ENCODE measurements at regions not wholly inside any gene's neighbourhood (a gene's known extent, or its start where the extent isn't known, plus 50 kb on each side); places are given as distances from the start of the nearest gene placed in this dataset.

- Histone ChIP-seq H3K27ac (ENCODE audit: low read length) (no peak overlapping the region), H3K27me3 (replicated peaks; ENCODE audit: insufficient read depth, low read length) (no peaks in the 10 kb centered on the region), H2AFZ (ENCODE audit: low read length) (no peak overlapping the region), H3K4me2 (ENCODE audit: low read depth, low read length) (no peak overlapping the region), H3F3A (ENCODE audit: insufficient read depth, low read length) (no peaks in the 10 kb centered on the region), H4K20me1 (ENCODE audit: insufficient read depth, low read length) (no peaks in the 10 kb centered on the region), H3K9me2 (replicated peaks; ENCODE audit: insufficient read depth, low read length) (no peaks in the 10 kb centered on the region), H3K4me1 (ENCODE audit: low read length) (no peaks in the 10 kb centered on the region), H3K9ac (ENCODE audit: low read length) (no peak overlapping the region), H3K4me3 (ENCODE audit: low read length) (no peak overlapping the region), H3K36me3 (replicated peaks; ENCODE audit: insufficient read depth, low read length) (no peaks in the 10 kb centered on the region), H3K9me3 (replicated peaks; ENCODE audit: insufficient read depth, low read length) (no peaks in the 10 kb centered on the region), H3K79me2 (ENCODE audit: low read length) (no peaks in the 10 kb centered on the region)
- DNase-seq: no peak
- TF ChIP-seq CTCF (IDR thresholded peaks at IDR 0.05; ENCODE audit: low read length) (no peak), EZH2 (optimal IDR thresholded peaks at IDR 0.05; ENCODE audit: low read depth, low read length) (no peak), EZH2phosphoT487 (IDR thresholded peaks at IDR 0.05; ENCODE audit: low read length) (no peak)
Observed at GRCh38 chr12:65634061-65634460, 190.2 kb upstream of the HMGA2 start.

GRCh38 chr12:65634626-65635331 lies 189.5 kb upstream of the HMGA2 start:
- H3K9me3 ChIP-seq (replicated peaks; ENCODE audit: insufficient read depth, low read length): no peaks in the 10 kb centered on the region
- no peaks in the 10 kb centered on the region for H3K36me3 ChIP-seq (replicated peaks; ENCODE audit: insufficient read depth, low read length)
- H3K4me2 ChIP-seq (ENCODE audit: low read depth, low read length): no peak overlapping the region
- no peaks in the 10 kb centered on the region for H3K9me2 ChIP-seq (replicated peaks; ENCODE audit: insufficient read depth, low read length)
- no peaks in the 10 kb centered on the region for H4K20me1 ChIP-seq (ENCODE audit: insufficient read depth, low read length)
- H3K27ac ChIP-seq (ENCODE audit: low read length): no peak overlapping the region
- H2AFZ ChIP-seq (ENCODE audit: low read length): no peak overlapping the region
- H3K79me2 ChIP-seq (ENCODE audit: low read length): no peaks in the 10 kb centered on the region
- no peaks in the 10 kb centered on the region for H3K4me1 ChIP-seq (ENCODE audit: low read length)
- H3K27me3 ChIP-seq (replicated peaks; ENCODE audit: insufficient read depth, low read length): no peaks in the 10 kb centered on the region
- TF ChIP-seq EZH2 (optimal IDR thresholded peaks at IDR 0.05; ENCODE audit: low read depth, low read length): no peak
- TF ChIP-seq EZH2phosphoT487 (IDR thresholded peaks at IDR 0.05; ENCODE audit: low read length): no peak
- no peak for TF ChIP-seq CTCF (IDR thresholded peaks at IDR 0.05; ENCODE audit: low read length)
- no peak for DNase-seq
- no peak overlapping the region for H3K9ac ChIP-seq (ENCODE audit: low read length)
- H3F3A ChIP-seq (ENCODE audit: insufficient read depth, low read length): no peaks in the 10 kb centered on the region
- no peak overlapping the region for H3K4me3 ChIP-seq (ENCODE audit: low read length)

- H3K4me3 ChIP-seq (ENCODE audit: low read length): no peak overlapping the region
- H3K36me3 ChIP-seq (replicated peaks; ENCODE audit: insufficient read depth, low read length): no peaks in the 10 kb centered on the region
- no peak overlapping the region for H3K9ac ChIP-seq (ENCODE audit: low read length)
- H2AFZ ChIP-seq (ENCODE audit: low read length): no peak overlapping the region
- H3K27ac ChIP-seq (ENCODE audit: low read length): no peak overlapping the region
- no peak overlapping the region for H3K4me2 ChIP-seq (ENCODE audit: low read depth, low read length)
- TF ChIP-seq EZH2 (optimal IDR thresholded peaks at IDR 0.05; ENCODE audit: low read depth, low read length) (no peak), EZH2phosphoT487 (IDR thresholded peaks at IDR 0.05; ENCODE audit: low read length) (no peak)
- H3K27me3 ChIP-seq (replicated peaks; ENCODE audit: insufficient read depth, low read length): no peaks in the 10 kb centered on the region
- H3K9me3 ChIP-seq (replicated peaks; ENCODE audit: insufficient read depth, low read length): no peaks in the 10 kb centered on the region
- DNase-seq: no peak
- no peaks in the 10 kb centered on the region for H4K20me1 ChIP-seq (ENCODE audit: insufficient read depth, low read length)
- H3K79me2 ChIP-seq (ENCODE audit: low read length): no peaks in the 10 kb centered on the region
- H3K9me2 ChIP-seq (replicated peaks; ENCODE audit: insufficient read depth, low read length): no peaks in the 10 kb centered on the region
- H3F3A ChIP-seq (ENCODE audit: insufficient read depth, low read length): no peaks in the 10 kb centered on the region
- H3K4me1 ChIP-seq (ENCODE audit: low read length): no peaks in the 10 kb centered on the region
Observed at GRCh38 chr12:65636436-65636835, 187.8 kb upstream of the HMGA2 start.

GRCh38 chr12:65637150-65637549 lies 187.1 kb upstream of the HMGA2 start:
- no peak overlapping the region for H3K9ac ChIP-seq (ENCODE audit: low read length)
- no peaks in the 10 kb centered on the region for H3F3A ChIP-seq (ENCODE audit: insufficient read depth, low read length)
- TF ChIP-seq CTCF (IDR thresholded peaks at IDR 0.05; ENCODE audit: low read length) (no peak), EZH2phosphoT487 (IDR thresholded peaks at IDR 0.05; ENCODE audit: low read length) (no peak), EZH2 (optimal IDR thresholded peaks at IDR 0.05; ENCODE audit: low read depth, low read length) (no peak)

More at GRCh38 chr12:65637150-65637549, 187.1 kb upstream of the HMGA2 start:
- H3K4me2 ChIP-seq (ENCODE audit: low read depth, low read length): no peak overlapping the region
- no peak overlapping the region for H3K4me3 ChIP-seq (ENCODE audit: low read length)
- no peak for DNase-seq
- H3K27me3 ChIP-seq (replicated peaks; ENCODE audit: insufficient read depth, low read length): no peaks in the 10 kb centered on the region
- no peaks in the 10 kb centered on the region for H3K36me3 ChIP-seq (replicated peaks; ENCODE audit: insufficient read depth, low read length)
- no peak overlapping the region for H2AFZ ChIP-seq (ENCODE audit: low read length)
- H3K27ac ChIP-seq (ENCODE audit: low read length): no peak overlapping the region
- H4K20me1 ChIP-seq (ENCODE audit: insufficient read depth, low read length): no peaks in the 10 kb centered on the region
- no peaks in the 10 kb centered on the region for H3K9me3 ChIP-seq (replicated peaks; ENCODE audit: insufficient read depth, low read length)
- H3K4me1 ChIP-seq (ENCODE audit: low read length): no peaks in the 10 kb centered on the region
- no peaks in the 10 kb centered on the region for H3K9me2 ChIP-seq (replicated peaks; ENCODE audit: insufficient read depth, low read length)
- H3K79me2 ChIP-seq (ENCODE audit: low read length): no peaks in the 10 kb centered on the region

All from MM.1S (cell line).